ENCODE measurements at regions not wholly inside any gene's neighbourhood (a gene's known extent, or its start where the extent isn't known, plus 50 kb on each side); places are given as distances from the start of the nearest gene placed in this dataset.
"Not testable (repeated sequence)": the region's sequence is repeated elsewhere in the genome, so short reads cannot be mapped to it uniquely, and the experiment has no call there.

DNA sequence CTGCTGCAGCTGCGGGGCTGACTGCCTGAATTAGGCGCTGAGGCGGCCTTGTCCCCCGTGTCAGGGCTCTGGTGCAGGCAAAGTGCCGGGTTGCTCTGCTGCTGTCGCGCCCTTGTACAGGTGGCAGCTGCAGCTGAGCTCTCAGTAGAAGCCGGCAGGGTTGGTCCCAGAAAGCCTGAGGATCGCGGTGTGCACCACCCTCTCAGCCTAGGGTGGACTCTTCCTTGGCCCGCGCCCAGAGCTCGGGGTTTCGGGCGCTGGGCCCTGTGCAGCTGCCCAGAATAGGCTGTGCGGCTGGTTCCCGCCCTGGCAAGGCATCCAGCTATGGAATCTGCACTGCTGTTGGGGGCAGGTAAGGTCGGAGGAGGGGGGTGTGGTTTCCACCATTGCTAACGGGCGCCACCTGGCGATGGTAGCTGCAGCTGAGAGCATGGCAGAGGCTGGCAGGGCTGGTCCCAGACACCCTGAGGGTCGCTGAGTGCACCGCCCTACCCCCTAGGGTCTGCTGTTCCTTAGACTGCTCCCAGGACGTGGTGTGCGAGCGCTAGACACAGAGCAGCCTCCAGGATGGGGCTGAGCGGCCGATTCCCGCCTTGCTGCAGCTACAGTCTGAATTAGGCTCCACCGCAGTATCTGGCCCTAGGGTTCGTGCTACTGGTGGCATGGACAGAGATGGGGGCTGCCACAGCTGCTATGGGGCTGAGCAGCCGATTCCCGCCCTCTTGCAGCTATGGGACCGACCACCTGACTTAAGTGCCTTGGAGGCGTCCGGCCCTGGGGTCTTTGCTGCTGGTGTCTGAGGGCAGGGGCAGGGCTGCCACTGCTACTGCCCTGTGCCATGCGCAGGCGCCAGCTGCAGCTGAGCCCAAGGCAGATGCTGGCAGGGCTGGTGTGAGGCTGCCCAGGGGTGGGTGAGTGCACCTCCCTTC, 145.0 kb downstream of the CCDC74A start:
- not testable (repeated sequence) for TF ChIP-seq EP300 (IDR thresholded peaks at IDR 0.05; ENCODE audit: low read length); TBP (optimal IDR thresholded peaks at IDR 0.05; ENCODE audit: low read depth, low read length); KDM1A (IDR thresholded peaks at IDR 0.05); EGR1 (conservative IDR thresholded peaks at IDR 0.05); EZH2 (IDR thresholded peaks at IDR 0.05; ENCODE audit: borderline replicate concordance, low read depth, low read length); JUND (IDR thresholded peaks at IDR 0.05; ENCODE audit: borderline replicate concordance, low read depth, low read length); JUND (tag; IDR thresholded peaks at IDR 0.05; ENCODE audit: borderline replicate concordance, low read depth, low read length)
- TF ChIP-seq, protein P1, sequence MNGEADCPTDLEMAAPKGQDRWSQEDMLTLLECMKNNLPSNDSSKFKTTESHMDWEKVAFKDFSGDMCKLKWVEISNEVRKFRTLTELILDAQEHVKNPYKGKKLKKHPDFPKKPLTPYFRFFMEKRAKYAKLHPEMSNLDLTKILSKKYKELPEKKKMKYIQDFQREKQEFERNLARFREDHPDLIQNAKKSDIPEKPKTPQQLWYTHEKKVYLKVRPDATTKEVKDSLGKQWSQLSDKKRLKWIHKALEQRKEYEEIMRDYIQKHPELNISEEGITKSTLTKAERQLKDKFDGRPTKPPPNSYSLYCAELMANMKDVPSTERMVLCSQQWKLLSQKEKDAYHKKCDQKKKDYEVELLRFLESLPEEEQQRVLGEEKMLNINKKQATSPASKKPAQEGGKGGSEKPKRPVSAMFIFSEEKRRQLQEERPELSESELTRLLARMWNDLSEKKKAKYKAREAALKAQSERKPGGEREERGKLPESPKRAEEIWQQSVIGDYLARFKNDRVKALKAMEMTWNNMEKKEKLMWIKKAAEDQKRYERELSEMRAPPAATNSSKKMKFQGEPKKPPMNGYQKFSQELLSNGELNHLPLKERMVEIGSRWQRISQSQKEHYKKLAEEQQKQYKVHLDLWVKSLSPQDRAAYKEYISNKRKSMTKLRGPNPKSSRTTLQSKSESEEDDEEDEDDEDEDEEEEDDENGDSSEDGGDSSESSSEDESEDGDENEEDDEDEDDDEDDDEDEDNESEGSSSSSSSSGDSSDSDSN (IDR thresholded peaks at IDR 0.05; ENCODE audit: borderline replicate concordance in 1 of 2, low read depth in 2 of 2, low read length in 2 of 2), result not testable (repeated sequence)
- TF ChIP-seq, protein P2, sequence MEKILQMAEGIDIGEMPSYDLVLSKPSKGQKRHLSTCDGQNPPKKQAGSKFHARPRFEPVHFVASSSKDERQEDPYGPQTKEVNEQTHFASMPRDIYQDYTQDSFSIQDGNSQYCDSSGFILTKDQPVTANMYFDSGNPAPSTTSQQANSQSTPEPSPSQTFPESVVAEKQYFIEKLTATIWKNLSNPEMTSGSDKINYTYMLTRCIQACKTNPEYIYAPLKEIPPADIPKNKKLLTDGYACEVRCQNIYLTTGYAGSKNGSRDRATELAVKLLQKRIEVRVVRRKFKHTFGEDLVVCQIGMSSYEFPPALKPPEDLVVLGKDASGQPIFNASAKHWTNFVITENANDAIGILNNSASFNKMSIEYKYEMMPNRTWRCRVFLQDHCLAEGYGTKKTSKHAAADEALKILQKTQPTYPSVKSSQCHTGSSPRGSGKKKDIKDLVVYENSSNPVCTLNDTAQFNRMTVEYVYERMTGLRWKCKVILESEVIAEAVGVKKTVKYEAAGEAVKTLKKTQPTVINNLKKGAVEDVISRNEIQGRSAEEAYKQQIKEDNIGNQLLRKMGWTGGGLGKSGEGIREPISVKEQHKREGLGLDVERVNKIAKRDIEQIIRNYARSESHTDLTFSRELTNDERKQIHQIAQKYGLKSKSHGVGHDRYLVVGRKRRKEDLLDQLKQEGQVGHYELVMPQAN (IDR thresholded peaks at IDR 0.05; ENCODE audit: borderline replicate concordance), result not testable (repeated sequence)
- TF ChIP-seq, protein P3, sequence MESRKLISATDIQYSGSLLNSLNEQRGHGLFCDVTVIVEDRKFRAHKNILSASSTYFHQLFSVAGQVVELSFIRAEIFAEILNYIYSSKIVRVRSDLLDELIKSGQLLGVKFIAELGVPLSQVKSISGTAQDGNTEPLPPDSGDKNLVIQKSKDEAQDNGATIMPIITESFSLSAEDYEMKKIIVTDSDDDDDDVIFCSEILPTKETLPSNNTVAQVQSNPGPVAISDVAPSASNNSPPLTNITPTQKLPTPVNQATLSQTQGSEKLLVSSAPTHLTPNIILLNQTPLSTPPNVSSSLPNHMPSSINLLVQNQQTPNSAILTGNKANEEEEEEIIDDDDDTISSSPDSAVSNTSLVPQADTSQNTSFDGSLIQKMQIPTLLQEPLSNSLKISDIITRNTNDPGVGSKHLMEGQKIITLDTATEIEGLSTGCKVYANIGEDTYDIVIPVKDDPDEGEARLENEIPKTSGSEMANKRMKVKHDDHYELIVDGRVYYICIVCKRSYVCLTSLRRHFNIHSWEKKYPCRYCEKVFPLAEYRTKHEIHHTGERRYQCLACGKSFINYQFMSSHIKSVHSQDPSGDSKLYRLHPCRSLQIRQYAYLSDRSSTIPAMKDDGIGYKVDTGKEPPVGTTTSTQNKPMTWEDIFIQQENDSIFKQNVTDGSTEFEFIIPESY (CRISPR knock-in tag; IDR thresholded peaks at IDR 0.05), result peak; percentile 70
- TF ChIP-seq, protein P4, sequence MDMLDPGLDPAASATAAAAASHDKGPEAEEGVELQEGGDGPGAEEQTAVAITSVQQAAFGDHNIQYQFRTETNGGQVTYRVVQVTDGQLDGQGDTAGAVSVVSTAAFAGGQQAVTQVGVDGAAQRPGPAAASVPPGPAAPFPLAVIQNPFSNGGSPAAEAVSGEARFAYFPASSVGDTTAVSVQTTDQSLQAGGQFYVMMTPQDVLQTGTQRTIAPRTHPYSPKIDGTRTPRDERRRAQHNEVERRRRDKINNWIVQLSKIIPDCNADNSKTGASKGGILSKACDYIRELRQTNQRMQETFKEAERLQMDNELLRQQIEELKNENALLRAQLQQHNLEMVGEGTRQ (CRISPR knock-in tag; IDR thresholded peaks at IDR 0.05), result not testable (repeated sequence)
- TF ChIP-seq, protein P5, sequence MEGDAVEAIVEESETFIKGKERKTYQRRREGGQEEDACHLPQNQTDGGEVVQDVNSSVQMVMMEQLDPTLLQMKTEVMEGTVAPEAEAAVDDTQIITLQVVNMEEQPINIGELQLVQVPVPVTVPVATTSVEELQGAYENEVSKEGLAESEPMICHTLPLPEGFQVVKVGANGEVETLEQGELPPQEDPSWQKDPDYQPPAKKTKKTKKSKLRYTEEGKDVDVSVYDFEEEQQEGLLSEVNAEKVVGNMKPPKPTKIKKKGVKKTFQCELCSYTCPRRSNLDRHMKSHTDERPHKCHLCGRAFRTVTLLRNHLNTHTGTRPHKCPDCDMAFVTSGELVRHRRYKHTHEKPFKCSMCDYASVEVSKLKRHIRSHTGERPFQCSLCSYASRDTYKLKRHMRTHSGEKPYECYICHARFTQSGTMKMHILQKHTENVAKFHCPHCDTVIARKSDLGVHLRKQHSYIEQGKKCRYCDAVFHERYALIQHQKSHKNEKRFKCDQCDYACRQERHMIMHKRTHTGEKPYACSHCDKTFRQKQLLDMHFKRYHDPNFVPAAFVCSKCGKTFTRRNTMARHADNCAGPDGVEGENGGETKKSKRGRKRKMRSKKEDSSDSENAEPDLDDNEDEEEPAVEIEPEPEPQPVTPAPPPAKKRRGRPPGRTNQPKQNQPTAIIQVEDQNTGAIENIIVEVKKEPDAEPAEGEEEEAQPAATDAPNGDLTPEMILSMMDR (IDR thresholded peaks at IDR 0.05 in 2 of 3, conservative IDR thresholded peaks at IDR 0.05 in 1 of 3; ENCODE audit: insufficient read depth in 2 of 3, low read depth in 1 of 3, low read length in 3 of 3), result peak; percentile 54 to 65 (median 54)

Data from K562 (cell line).